ENCODE measurements at regions not wholly inside any gene's neighbourhood (a gene's known extent, or its start where the extent isn't known, plus 50 kb on each side); places are given as distances from the start of the nearest gene placed in this dataset.

- Histone ChIP-seq H3K27me3 (ENCODE audit: control insufficient read depth, insufficient read depth, low read length) (no peaks in the 10 kb centered on the region), H3K4me1 (ENCODE audit: control insufficient read depth, insufficient read depth, low read length) (no peaks in the 10 kb centered on the region), H3K36me3 (ENCODE audit: control insufficient read depth, insufficient read depth, low read length) (no peaks in the 10 kb centered on the region), H3K4me3 (ENCODE audit: low read length) (no peak overlapping the region), H3K9ac (ENCODE audit: low read length) (no peak overlapping the region), H3K9me3 (ENCODE audit: control insufficient read depth, low read length) (no peaks in the 10 kb centered on the region)
Measured at GRCh38 chr13:97866346-97866745, 87.1 kb upstream of the IPO5 start.

DNA sequence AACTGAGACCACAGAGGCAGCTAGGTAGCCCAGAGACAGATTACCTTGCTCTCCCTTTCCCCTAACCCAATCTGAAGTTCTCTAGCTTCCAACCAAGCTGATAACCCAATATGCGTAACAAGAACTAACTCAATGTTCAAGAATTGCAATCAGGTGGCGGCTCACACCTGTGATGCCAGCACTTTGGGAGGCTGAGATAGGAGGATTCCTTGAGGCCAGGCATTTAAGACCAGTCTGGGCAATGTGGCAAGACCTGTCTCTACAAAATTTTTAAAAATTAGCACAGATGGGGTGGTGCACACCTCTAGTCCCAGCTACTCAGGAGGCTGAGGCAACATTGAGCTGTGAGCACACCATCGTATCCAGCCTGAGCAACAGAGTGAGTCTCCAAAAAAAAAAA lies 86.7 kb upstream of the IPO5 start:
- Histone ChIP-seq H3K27me3 (ENCODE audit: control insufficient read depth, insufficient read depth, low read length) (no peaks in the 10 kb centered on the region), H3K4me1 (ENCODE audit: control insufficient read depth, insufficient read depth, low read length) (no peaks in the 10 kb centered on the region), H3K9ac (ENCODE audit: low read length) (no peak overlapping the region), H3K4me3 (ENCODE audit: low read length) (no peak overlapping the region), H3K36me3 (ENCODE audit: control insufficient read depth, insufficient read depth, low read length) (no peaks in the 10 kb centered on the region), H3K9me3 (ENCODE audit: control insufficient read depth, low read length) (no peaks in the 10 kb centered on the region)

- Histone ChIP-seq H3K4me1 (ENCODE audit: control insufficient read depth, insufficient read depth, low read length) (no peaks in the 10 kb centered on the region), H3K9me3 (ENCODE audit: control insufficient read depth, low read length) (no peaks in the 10 kb centered on the region), H3K36me3 (ENCODE audit: control insufficient read depth, insufficient read depth, low read length) (no peaks in the 10 kb centered on the region), H3K27me3 (ENCODE audit: control insufficient read depth, insufficient read depth, low read length) (no peaks in the 10 kb centered on the region), H3K9ac (ENCODE audit: low read length) (no peak overlapping the region), H3K4me3 (ENCODE audit: low read length) (no peak overlapping the region)
Measured at GRCh38 chr13:97873398-97873797, 80.1 kb upstream of the IPO5 start.

- Histone ChIP-seq H3K36me3 (ENCODE audit: control insufficient read depth, insufficient read depth, low read length) (no peaks in the 10 kb centered on the region), H3K4me1 (ENCODE audit: control insufficient read depth, insufficient read depth, low read length) (no peaks in the 10 kb centered on the region), H3K4me3 (ENCODE audit: low read length) (no peak overlapping the region), H3K9ac (ENCODE audit: low read length) (no peak overlapping the region), H3K27me3 (ENCODE audit: control insufficient read depth, insufficient read depth, low read length) (no peaks in the 10 kb centered on the region), H3K9me3 (ENCODE audit: control insufficient read depth, low read length) (no peaks in the 10 kb centered on the region)
Measured at GRCh38 chr13:97875218-97875617, 78.3 kb upstream of the IPO5 start.

GRCh38 chr13:97875911-97876310 lies 77.6 kb upstream of the IPO5 start:
- Histone ChIP-seq H3K9me3 (ENCODE audit: control insufficient read depth, low read length) (no peaks in the 10 kb centered on the region), H3K4me1 (ENCODE audit: control insufficient read depth, insufficient read depth, low read length) (no peaks in the 10 kb centered on the region), H3K36me3 (ENCODE audit: control insufficient read depth, insufficient read depth, low read length) (no peaks in the 10 kb centered on the region), H3K27me3 (ENCODE audit: control insufficient read depth, insufficient read depth, low read length) (no peaks in the 10 kb centered on the region), H3K9ac (ENCODE audit: low read length) (no peak overlapping the region), H3K4me3 (ENCODE audit: low read length) (no peak overlapping the region)

DNA sequence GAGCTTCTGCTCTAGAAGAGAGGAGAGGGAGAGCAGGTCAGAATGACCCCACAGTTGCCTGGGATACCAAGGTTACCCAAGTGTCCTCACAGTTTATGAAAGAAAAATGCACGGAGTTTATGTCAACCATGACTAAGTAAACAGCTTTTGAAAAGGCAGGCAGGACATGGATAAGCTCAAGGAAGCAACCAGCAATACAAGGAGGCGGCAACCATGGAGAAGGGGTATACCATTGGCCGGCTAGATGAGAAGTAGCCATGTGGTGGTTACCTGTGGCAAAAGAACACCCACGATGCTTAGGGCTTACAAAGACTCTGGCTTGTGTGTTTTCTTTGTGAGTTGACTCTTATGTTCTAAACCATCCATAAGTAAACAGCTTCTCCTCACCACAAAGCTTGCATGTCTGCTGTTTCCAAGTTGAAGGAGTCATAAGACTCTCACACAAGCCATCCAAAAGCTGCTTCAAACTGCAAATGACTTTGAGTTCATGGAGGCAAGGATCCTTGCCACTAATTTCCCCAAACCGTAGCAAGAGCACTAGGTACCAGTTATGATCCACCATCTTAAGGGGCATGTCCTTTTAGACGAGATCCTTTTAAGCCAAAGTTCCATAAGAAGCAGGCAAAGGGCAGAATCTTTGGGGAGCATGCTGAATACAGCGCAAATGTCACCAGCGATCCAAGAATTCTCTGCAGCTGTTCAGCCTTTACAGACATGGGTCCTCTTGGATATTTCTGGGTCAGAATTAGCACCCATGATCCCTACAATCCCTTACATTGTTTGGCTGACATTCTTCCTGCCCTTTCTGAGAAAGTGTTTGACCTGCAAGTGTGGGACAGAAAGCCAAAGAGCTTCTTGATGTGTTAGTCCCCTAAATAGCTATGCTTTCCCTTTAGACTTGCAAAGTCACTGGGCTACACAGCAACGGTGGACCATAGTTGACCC lies 74.8 kb upstream of the IPO5 start:
- H3K9me3 ChIP-seq (ENCODE audit: control insufficient read depth, low read length), result no peaks in the 10 kb centered on the region
- H3K4me1 ChIP-seq (ENCODE audit: control insufficient read depth, insufficient read depth, low read length), result no peaks in the 10 kb centered on the region
- no peaks in the 10 kb centered on the region for H3K36me3 ChIP-seq (ENCODE audit: control insufficient read depth, insufficient read depth, low read length)
- no peak overlapping the region for H3K9ac ChIP-seq (ENCODE audit: low read length)
- no peak overlapping the region for H3K4me3 ChIP-seq (ENCODE audit: low read length)
- H3K27me3 ChIP-seq (ENCODE audit: control insufficient read depth, insufficient read depth, low read length), result no peaks in the 10 kb centered on the region

DNA sequence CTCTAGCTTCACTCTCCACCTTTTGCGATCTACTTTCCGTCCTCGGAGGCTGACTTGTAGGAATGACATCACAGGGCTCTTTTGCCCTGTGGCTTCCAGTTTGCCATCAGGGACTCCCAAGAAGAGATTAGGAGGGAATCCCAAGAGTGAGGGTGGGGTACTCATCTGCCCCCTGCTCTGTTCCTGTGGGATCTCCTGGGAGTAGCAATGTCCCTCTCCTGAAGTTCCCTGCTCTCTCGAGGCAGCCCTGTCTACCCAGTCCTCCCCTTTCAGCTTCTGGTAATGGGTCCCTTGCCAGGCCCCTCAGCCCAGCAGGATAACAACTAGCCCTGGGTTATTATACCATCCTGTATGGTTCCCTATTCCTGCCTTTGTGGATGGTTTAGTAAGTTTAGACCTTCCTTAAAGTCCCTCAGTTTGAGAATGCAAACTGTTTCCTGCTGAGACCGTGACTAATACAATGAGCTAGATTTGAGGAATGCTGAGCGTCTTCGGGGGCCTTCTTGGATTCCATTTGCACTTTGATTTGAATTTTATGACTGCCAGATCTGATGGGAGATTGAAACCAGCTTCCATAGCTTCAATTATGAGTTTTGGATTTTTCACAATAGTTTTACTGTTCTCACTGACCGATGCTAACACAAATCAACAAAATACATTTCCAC lies 73.7 kb upstream of the IPO5 start:
- no peak overlapping the region for H3K4me3 ChIP-seq (ENCODE audit: low read length)
- H3K36me3 ChIP-seq (ENCODE audit: control insufficient read depth, insufficient read depth, low read length), result no peaks in the 10 kb centered on the region
- no peaks in the 10 kb centered on the region for H3K27me3 ChIP-seq (ENCODE audit: control insufficient read depth, insufficient read depth, low read length)
- H3K4me1 ChIP-seq (ENCODE audit: control insufficient read depth, insufficient read depth, low read length), result no peaks in the 10 kb centered on the region
- H3K9ac ChIP-seq (ENCODE audit: low read length), result no peak overlapping the region
- no peaks in the 10 kb centered on the region for H3K9me3 ChIP-seq (ENCODE audit: control insufficient read depth, low read length)

GRCh38 chr13:97880311-97880675 lies 73.2 kb upstream of the IPO5 start:
- no peaks in the 10 kb centered on the region for H3K27me3 ChIP-seq (ENCODE audit: control insufficient read depth, insufficient read depth, low read length)
- H3K4me3 ChIP-seq (ENCODE audit: low read length), result no peak overlapping the region
- H3K9me3 ChIP-seq (ENCODE audit: control insufficient read depth, low read length), result no peaks in the 10 kb centered on the region
- H3K36me3 ChIP-seq (ENCODE audit: control insufficient read depth, insufficient read depth, low read length), result no peaks in the 10 kb centered on the region
- no peak overlapping the region for H3K9ac ChIP-seq (ENCODE audit: low read length)
- no peaks in the 10 kb centered on the region for H3K4me1 ChIP-seq (ENCODE audit: control insufficient read depth, insufficient read depth, low read length)

DNA sequence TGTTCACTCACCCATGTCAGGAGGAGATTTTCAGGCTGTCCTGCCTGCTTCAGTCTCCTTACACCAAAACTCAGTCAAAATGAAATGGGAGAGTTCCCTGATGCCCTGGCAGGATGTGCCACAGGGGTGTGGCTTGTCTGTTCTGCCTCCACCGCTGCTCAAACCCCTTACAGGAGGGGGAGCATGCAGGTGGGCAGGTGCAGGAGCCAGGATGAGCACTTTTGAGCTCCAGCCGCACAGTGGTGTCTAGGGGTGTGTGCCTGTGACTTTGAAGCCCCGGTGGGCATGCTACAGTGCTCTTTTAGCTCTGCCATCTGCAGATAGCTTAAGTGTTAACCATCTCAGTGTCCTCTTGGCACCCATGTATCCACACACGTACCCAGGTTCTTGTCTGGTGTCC lies 71.9 kb upstream of the IPO5 start:
- H3K4me3 ChIP-seq (ENCODE audit: low read length), result no peak overlapping the region
- H3K4me1 ChIP-seq (ENCODE audit: control insufficient read depth, insufficient read depth, low read length), result no peaks in the 10 kb centered on the region
- no peaks in the 10 kb centered on the region for H3K27me3 ChIP-seq (ENCODE audit: control insufficient read depth, insufficient read depth, low read length)
- H3K9ac ChIP-seq (ENCODE audit: low read length), result no peak overlapping the region
- H3K36me3 ChIP-seq (ENCODE audit: control insufficient read depth, insufficient read depth, low read length), result no peaks in the 10 kb centered on the region
- no peaks in the 10 kb centered on the region for H3K9me3 ChIP-seq (ENCODE audit: control insufficient read depth, low read length)

DNA sequence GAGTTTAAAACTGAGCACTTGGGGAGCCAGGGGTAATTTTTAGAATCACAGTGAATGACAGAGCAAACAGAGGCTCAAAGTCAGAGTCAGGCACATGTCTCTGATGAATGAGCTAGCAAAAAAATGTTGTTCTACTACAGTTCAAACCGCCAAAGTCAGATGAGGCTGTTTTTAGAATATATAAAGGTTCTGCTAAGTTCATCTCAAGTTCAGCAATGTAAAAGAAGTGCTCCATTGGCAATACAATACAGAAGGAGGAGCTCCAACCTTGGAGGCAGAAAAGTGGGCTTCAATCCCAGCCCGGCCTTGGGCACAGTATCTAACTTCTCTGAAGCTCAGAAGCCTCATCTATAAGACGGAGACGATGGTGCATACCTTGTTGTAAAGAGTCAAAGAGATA lies 70.1 kb upstream of the IPO5 start:
- Histone ChIP-seq H3K36me3 (ENCODE audit: control insufficient read depth, insufficient read depth, low read length) (no peaks in the 10 kb centered on the region), H3K27me3 (ENCODE audit: control insufficient read depth, insufficient read depth, low read length) (no peaks in the 10 kb centered on the region), H3K9ac (ENCODE audit: low read length) (no peak overlapping the region), H3K4me3 (ENCODE audit: low read length) (no peak overlapping the region), H3K4me1 (ENCODE audit: control insufficient read depth, insufficient read depth, low read length) (no peaks in the 10 kb centered on the region), H3K9me3 (ENCODE audit: control insufficient read depth, low read length) (no peaks in the 10 kb centered on the region)

GRCh38 chr13:97884707-97885468 lies 68.6 kb upstream of the IPO5 start:
- Histone ChIP-seq H3K4me1 (ENCODE audit: control insufficient read depth, insufficient read depth, low read length) (no peaks in the 10 kb centered on the region), H3K27me3 (ENCODE audit: control insufficient read depth, insufficient read depth, low read length) (no peaks in the 10 kb centered on the region), H3K4me3 (ENCODE audit: low read length) (no peak overlapping the region), H3K9ac (ENCODE audit: low read length) (no peak overlapping the region), H3K9me3 (ENCODE audit: control insufficient read depth, low read length) (no peaks in the 10 kb centered on the region), H3K36me3 (ENCODE audit: control insufficient read depth, insufficient read depth, low read length) (no peaks in the 10 kb centered on the region)

DNA sequence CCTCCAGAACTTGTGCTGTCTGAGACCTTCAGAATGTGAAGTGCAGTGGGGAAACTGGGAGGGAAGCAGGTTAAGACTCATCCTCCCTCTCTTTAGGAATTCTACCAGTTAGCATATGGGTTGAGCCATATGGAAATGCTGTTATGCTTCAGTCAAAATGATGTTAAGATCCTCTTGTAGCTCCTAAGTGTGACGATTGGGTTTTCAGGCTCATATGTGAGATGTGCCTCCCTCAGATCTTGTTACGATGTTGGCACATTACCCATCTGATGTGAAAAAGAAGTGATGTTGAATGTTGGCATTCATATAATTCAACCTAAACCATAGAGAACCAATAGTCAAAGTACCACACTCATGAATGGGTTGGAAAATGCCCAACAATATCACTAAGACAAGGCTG lies 67.8 kb upstream of the IPO5 start:
- H3K36me3 ChIP-seq (ENCODE audit: control insufficient read depth, insufficient read depth, low read length), result no peaks in the 10 kb centered on the region
- no peaks in the 10 kb centered on the region for H3K4me1 ChIP-seq (ENCODE audit: control insufficient read depth, insufficient read depth, low read length)
- no peak overlapping the region for H3K4me3 ChIP-seq (ENCODE audit: low read length)
- no peak overlapping the region for H3K9ac ChIP-seq (ENCODE audit: low read length)
- H3K27me3 ChIP-seq (ENCODE audit: control insufficient read depth, insufficient read depth, low read length), result no peaks in the 10 kb centered on the region
- H3K9me3 ChIP-seq (ENCODE audit: control insufficient read depth, low read length), result no peaks in the 10 kb centered on the region

Data from mucosa of stomach (tissue), 1 donor.